Hepatocyte (in vitro differentiated cells): ENCODE measurements at regions not wholly inside any gene's neighbourhood (a gene's known extent, or its start where the extent isn't known, plus 50 kb on each side); places are given as distances from the start of the nearest gene placed in this dataset.

Source experiments
- DNase-seq: peaks from one replicate; pipeline ENCODE4 v3.0.0-alpha.2; 2016; ENCODE audit warnings: low spot score
- H2AFZ ChIP-seq: fragments of 200-600 bp; sonication (generic); 2 replicates; pipeline ENCODE4 v1.6.0; 2016; ENCODE audit warnings: antibody characterized with exemption, mild to moderate bottlenecking
- H3K27ac ChIP-seq: fragments of 200-600 bp; sonication (generic); 2 replicates; pipeline ENCODE4 v1.5.1; 2016; ENCODE audit warnings: mild to moderate bottlenecking
- H3K27me3 ChIP-seq: fragments of 200-600 bp; sonication (generic); 2 replicates; pipeline ENCODE4 v1.6.1; 2016
- H3K36me3 ChIP-seq: fragments of 200-600 bp; sonication (generic); replicated peaks from 2 replicates; pipeline ENCODE4 v1.5.1; 2016; ENCODE audit warnings: low read depth; ENCODE audit not compliant: insufficient read depth
- H3K4me1 ChIP-seq: fragments of 200-600 bp; sonication (generic); 2 replicates; pipeline ENCODE4 v1.5.1; 2016; ENCODE audit warnings: mild to moderate bottlenecking, moderate library complexity; ENCODE audit not compliant: insufficient read depth
- H3K4me2 ChIP-seq: fragments of 200-600 bp; sonication (generic); 2 replicates; pipeline ENCODE4 v1.6.0; 2016
- H3K4me3 ChIP-seq: fragments of 200-600 bp; sonication (generic); 2 replicates; pipeline ENCODE4 v1.5.1; 2016; ENCODE audit warnings: mild to moderate bottlenecking
- H3K79me2 ChIP-seq: fragments of 200-600 bp; sonication (generic); 2 replicates; pipeline ENCODE4 v1.6.0; 2017; ENCODE audit warnings: mild to moderate bottlenecking
- H3K9me2 ChIP-seq: fragments of 200-600 bp; sonication (generic); replicated peaks from 2 replicates; pipeline ENCODE4 v1.6.0; 2017; ENCODE audit warnings: mild to moderate bottlenecking; ENCODE audit not compliant: insufficient read depth
- H3K9me3 ChIP-seq: fragments of 200-600 bp; sonication (generic); 2 replicates; pipeline ENCODE4 v1.5.1; 2016; ENCODE audit warnings: low read depth, mild to moderate bottlenecking
- H4K20me1 ChIP-seq: fragments of 200-600 bp; sonication (generic); 2 replicates; pipeline ENCODE4 v1.6.0; 2016; ENCODE audit warnings: mild to moderate bottlenecking; ENCODE audit not compliant: insufficient read depth, poor library complexity, severe bottlenecking
- CTCF ChIP-seq: fragments of 200-600 bp; sonication (generic); IDR thresholded peaks from 2 replicates; pipeline ENCODE4 v1.5.1; 2016; ENCODE audit warnings: antibody characterized with exemption, mild to moderate bottlenecking; ENCODE audit not compliant: poor library complexity
- EZH2 ChIP-seq: fragments of 200-600 bp; sonication (generic); IDR thresholded peaks from 2 replicates; pipeline ENCODE4 v1.6.1; 2016; ENCODE audit warnings: antibody characterized with exemption, mild to moderate bottlenecking, borderline replicate concordance
- EZH2phosphoT487 ChIP-seq: fragments of 200-600 bp; sonication (generic); IDR thresholded peaks from one replicate; pipeline ENCODE4 v1.6.1; 2018; ENCODE audit warnings: antibody characterized with exemption, mild to moderate bottlenecking, low read depth, moderate library complexity; ENCODE audit not compliant: unreplicated experiment, severe bottlenecking
- WGBS: methylation state at CpG from one replicate; pipeline ENCODE4 v1.1.6; 2016; ENCODE audit warnings: low lambda C conversion rate; ENCODE audit errors: missing lambda C conversion rate; 5-methylcytosine and 5-hydroxymethylcytosine counted together

- Histone ChIP-seq H3K4me2 (no peak overlapping the region), H3K27me3 (no peaks in the 10 kb centered on the region), H4K20me1 (peaks cover 20% of the 10 kb centered on the region), H3K4me3 (no peak overlapping the region), H2AFZ (no peak overlapping the region), H3K79me2 (peaks cover 16% of the 10 kb centered on the region), H3K9me3 (no peaks in the 10 kb centered on the region), H3K27ac (peak overlapping the region; percentile 55), H3K36me3 (no peaks in the 10 kb centered on the region), H3K4me1 (peaks cover 36% of the 10 kb centered on the region), H3K9me2 (no peaks in the 10 kb centered on the region)
- peak; percentile 45 for DNase-seq
- no peak for TF ChIP-seq EZH2
- no peak for TF ChIP-seq EZH2phosphoT487
- peak; percentile 1 for TF ChIP-seq CTCF
- 56% methylated on average over 19 of the region's 20 CpGs for WGBS
Observed at GRCh38 chr12:124392667-124393413, 97.9 kb downstream of the RFLNA start.

GRCh38 chr12:124392271-124392666 lies 97.4 kb downstream of the RFLNA start:
- no peak for DNase-seq
- Histone ChIP-seq H3K36me3 (no peaks in the 10 kb centered on the region), H3K4me2 (no peak overlapping the region)

GRCh38 chr12:124391340-124392261 lies 96.7 kb downstream of the RFLNA start:
- no peak overlapping the region for H3K4me2 ChIP-seq
- no peak for DNase-seq
- 86% methylated on average over 35 of the region's 35 CpGs for WGBS
- H3K4me3 ChIP-seq, result no peak overlapping the region
- H3K9me3 ChIP-seq, result no peaks in the 10 kb centered on the region
- peaks cover 46% of the 10 kb centered on the region for H3K4me1 ChIP-seq
- no peaks in the 10 kb centered on the region for H3K36me3 ChIP-seq
- no peaks in the 10 kb centered on the region for H3K27me3 ChIP-seq
- TF ChIP-seq EZH2phosphoT487 (no peak), CTCF (no peak)
- no peaks in the 10 kb centered on the region for H3K9me2 ChIP-seq
- peaks cover 24% of the 10 kb centered on the region for H3K79me2 ChIP-seq
- H2AFZ ChIP-seq, result no peak overlapping the region
- H4K20me1 ChIP-seq, result peaks cover 26% of the 10 kb centered on the region
- peak overlapping the region; percentile 55 for H3K27ac ChIP-seq

More at GRCh38 chr12:124392271-124392666, 97.4 kb downstream of the RFLNA start:
- no peak overlapping the region for H2AFZ ChIP-seq
- no peaks in the 10 kb centered on the region for H3K9me2 ChIP-seq
- no peak overlapping the region for H3K4me3 ChIP-seq
- peaks cover 41% of the 10 kb centered on the region for H3K4me1 ChIP-seq
- H3K27me3 ChIP-seq, result no peaks in the 10 kb centered on the region
- no peaks in the 10 kb centered on the region for H3K9me3 ChIP-seq
- WGBS, result 66% methylated on average over 16 of the region's 16 CpGs
- TF ChIP-seq EZH2, result no peak
- TF ChIP-seq CTCF, result peak; percentile 15
- no peak for TF ChIP-seq EZH2phosphoT487
- H3K27ac ChIP-seq, result peak overlapping the region; percentile 55
- peaks cover 24% of the 10 kb centered on the region for H4K20me1 ChIP-seq
- H3K79me2 ChIP-seq, result peaks cover 18% of the 10 kb centered on the region
